Non-pigmented ciliary epithelial cell (primary cell): ENCODE measurements at regions not wholly inside any gene's neighbourhood (a gene's known extent, or its start where the extent isn't known, plus 50 kb on each side); places are given as distances from the start of the nearest gene placed in this dataset.
"Not testable (repeated sequence)": the region's sequence is repeated elsewhere in the genome, so short reads cannot be mapped to it uniquely, and the experiment has no call there.

Experiments used
- DNase-seq: peaks from one replicate; pipeline ENCODE4 v3.0.0-alpha.2; 2010; ENCODE audit warnings: low read depth

GRCh38 chr2:175829741-175830140 lies 172.3 kb downstream of the LNPK start:
- no peak for DNase-seq

- no peak for DNase-seq
These were observed 174.2 kb downstream of the LNPK start for GRCh38 chr2:175827856-175828255.

- no peak for DNase-seq
These were observed 177.8 kb downstream of the LNPK start for GRCh38 chr2:175824243-175824642.

- no peak for DNase-seq
These were observed 178.4 kb downstream of the LNPK start for GRCh38 chr2:175823707-175824073.

- DNase-seq, result no peak
These were observed 178.9 kb downstream of the LNPK start for GRCh38 chr2:175823002-175823706.

- no peak for DNase-seq
These were observed 184.8 kb downstream of the LNPK start for GRCh38 chr2:175817221-175817620.

- no peak for DNase-seq
These were observed 186.5 kb downstream of the LNPK start for GRCh38 chr2:175815537-175815936.

GRCh38 chr2:175811971-175812370 lies 190.1 kb downstream of the LNPK start:
- no peak for DNase-seq

GRCh38 chr2:175808858-175809257 lies 193.2 kb downstream of the LNPK start:
- DNase-seq, result no peak

GRCh38 chr2:175808078-175808477 lies 194.0 kb downstream of the LNPK start:
- DNase-seq, result no peak

GRCh38 chr2:175807031-175807873 lies 194.8 kb downstream of the LNPK start:
- DNase-seq, result no peak

- DNase-seq, result no peak
These were observed 195.5 kb downstream of the LNPK start for GRCh38 chr2:175806570-175806969.

- no peak for DNase-seq
These were observed 196.0 kb downstream of the LNPK start for GRCh38 chr2:175806125-175806490.

GRCh38 chr2:175805442-175806124 lies 196.5 kb downstream of the LNPK start:
- no peak for DNase-seq

GRCh38 chr2:175804122-175804521 lies 197.9 kb downstream of the LNPK start:
- DNase-seq, result no peak

GRCh38 chr2:175796422-175796821 lies 205.6 kb downstream of the LNPK start:
- not testable (repeated sequence) for DNase-seq

- no peak for DNase-seq
These were observed 208.4 kb downstream of the LNPK start for GRCh38 chr2:175793648-175794047.

- DNase-seq, result no peak
These were observed 209.2 kb downstream of the LNPK start for GRCh38 chr2:175792881-175793280.

- no peak for DNase-seq
These were observed 209.9 kb downstream of the LNPK start for GRCh38 chr2:175792199-175792598.

GRCh38 chr2:175786471-175787124 lies 215.5 kb downstream of the LNPK start:
- DNase-seq, result no peak

GRCh38 chr2:175777337-175777736 lies 224.7 kb downstream of the LNPK start:
- DNase-seq, result not testable (repeated sequence)

- DNase-seq, result no peak
These were observed 232.9 kb downstream of the LNPK start for GRCh38 chr2:175769200-175769599.
